Suprapubic skin (tissue), 4 donors: ENCODE measurements at regions not wholly inside any gene's neighbourhood (a gene's known extent, or its start where the extent isn't known, plus 50 kb on each side); places are given as distances from the start of the nearest gene placed in this dataset.

ENCODE experiments used
- DNase-seq, 2 donors: peaks; one replicate each; pipeline ENCODE4 v3.0.0-alpha.2; 2019; ENCODE audit warnings: low spot score in 2 of 2
- H3K27ac ChIP-seq: fragments of 200-600 bp; sonication (generic); one replicate; pipeline ENCODE4 v1.5.1; 2019
- H3K27me3 ChIP-seq: fragments of 200-600 bp; sonication (generic); one replicate; pipeline ENCODE4 v1.5.1; 2019
- H3K36me3 ChIP-seq: fragments of 200-600 bp; sonication (generic); one replicate; pipeline ENCODE4 v1.5.1; 2019
- H3K4me1 ChIP-seq: fragments of 200-600 bp; sonication (generic); one replicate; pipeline ENCODE4 v1.5.1; 2019
- H3K4me3 ChIP-seq: fragments of 200-600 bp; sonication (generic); one replicate; pipeline ENCODE4 v1.5.1; 2019; ENCODE audit warnings: mild to moderate bottlenecking
- H3K9me3 ChIP-seq: fragments of 200-600 bp; sonication (generic); one replicate; pipeline ENCODE4 v1.5.1; 2019
- EP300 ChIP-seq: sonication (generic); formaldehyde crosslinking; IDR thresholded peaks from one replicate; pipeline ENCODE4 v1.6.1; 2017; ENCODE audit warnings: antibody characterized with exemption
- POLR2A ChIP-seq, 2 donors: fragments of 450-650 bp; IDR thresholded peaks; one replicate each; pipeline ENCODE4 v1.6.1; 2017; ENCODE audit warnings: antibody characterized with exemption in 2 of 2, mild to moderate bottlenecking in 2 of 2, moderate library complexity in 2 of 2
- POLR2AphosphoS5 ChIP-seq, 3 donors: sonication (generic); formaldehyde crosslinking; IDR thresholded peaks; one replicate each; pipeline ENCODE4 v1.6.1; 2017; ENCODE audit warnings: antibody characterized with exemption in 3 of 3
- WGBS: methylation state at CpG from one replicate; pipeline ENCODE4 v1.1.5; 2018; 5-methylcytosine and 5-hydroxymethylcytosine counted together
- TF ChIP-seq, protein P1 (sequence below), 2 donors: fragments of 200-600 bp in 1 of 2; fragments of 450-650 bp in 1 of 2; sonication (generic) in 1 of 2; IDR thresholded peaks; one replicate each; pipeline ENCODE4 v1.5.1; 2016 to 2019; ENCODE audit warnings: antibody characterized with exemption in 2 of 2, mild to moderate bottlenecking in 1 of 2, moderate library complexity in 1 of 2

- DNase-seq: no peak
- H3K4me1 ChIP-seq: peaks cover 12% of the 10 kb centered on the region
- no peak overlapping the region for H3K27ac ChIP-seq
- no peaks in the 10 kb centered on the region for H3K9me3 ChIP-seq
- H3K36me3 ChIP-seq: no peaks in the 10 kb centered on the region
- WGBS: 58% methylated on average over 5 of the region's 5 CpGs
- no peak for TF ChIP-seq POLR2A (IDR thresholded peaks at IDR 0.05)
- no peak for TF ChIP-seq EP300
- no peak for TF ChIP-seq POLR2AphosphoS5 (IDR thresholded peaks at IDR 0.05)
- TF ChIP-seq, protein P1, sequence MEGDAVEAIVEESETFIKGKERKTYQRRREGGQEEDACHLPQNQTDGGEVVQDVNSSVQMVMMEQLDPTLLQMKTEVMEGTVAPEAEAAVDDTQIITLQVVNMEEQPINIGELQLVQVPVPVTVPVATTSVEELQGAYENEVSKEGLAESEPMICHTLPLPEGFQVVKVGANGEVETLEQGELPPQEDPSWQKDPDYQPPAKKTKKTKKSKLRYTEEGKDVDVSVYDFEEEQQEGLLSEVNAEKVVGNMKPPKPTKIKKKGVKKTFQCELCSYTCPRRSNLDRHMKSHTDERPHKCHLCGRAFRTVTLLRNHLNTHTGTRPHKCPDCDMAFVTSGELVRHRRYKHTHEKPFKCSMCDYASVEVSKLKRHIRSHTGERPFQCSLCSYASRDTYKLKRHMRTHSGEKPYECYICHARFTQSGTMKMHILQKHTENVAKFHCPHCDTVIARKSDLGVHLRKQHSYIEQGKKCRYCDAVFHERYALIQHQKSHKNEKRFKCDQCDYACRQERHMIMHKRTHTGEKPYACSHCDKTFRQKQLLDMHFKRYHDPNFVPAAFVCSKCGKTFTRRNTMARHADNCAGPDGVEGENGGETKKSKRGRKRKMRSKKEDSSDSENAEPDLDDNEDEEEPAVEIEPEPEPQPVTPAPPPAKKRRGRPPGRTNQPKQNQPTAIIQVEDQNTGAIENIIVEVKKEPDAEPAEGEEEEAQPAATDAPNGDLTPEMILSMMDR (IDR thresholded peaks at IDR 0.05): no peak
- H3K4me3 ChIP-seq: no peak overlapping the region
- H3K27me3 ChIP-seq: no peaks in the 10 kb centered on the region
These were observed 175.8 kb upstream of the P2RY1 start for GRCh38 chr3:152658977-152659720.

GRCh38 chr3:152662157-152662556, 172.8 kb upstream of the P2RY1 start:
- Histone ChIP-seq H3K4me3 (no peak overlapping the region), H3K27me3 (no peaks in the 10 kb centered on the region), H3K4me1 (peaks cover 11% of the 10 kb centered on the region), H3K27ac (no peak overlapping the region), H3K9me3 (no peaks in the 10 kb centered on the region), H3K36me3 (no peaks in the 10 kb centered on the region)
- no peak for TF ChIP-seq POLR2AphosphoS5 (IDR thresholded peaks at IDR 0.05)
- TF ChIP-seq POLR2A (IDR thresholded peaks at IDR 0.05): no peak
- TF ChIP-seq, protein P1 (IDR thresholded peaks at IDR 0.05): no peak
- WGBS: 96% methylated on average over 2 of the region's 2 CpGs
- no peak for DNase-seq

GRCh38 chr3:152664766-152665165, 170.2 kb upstream of the P2RY1 start:
- DNase-seq: no peak
- Histone ChIP-seq H3K27me3 (no peaks in the 10 kb centered on the region), H3K4me1 (peaks cover 4% of the 10 kb centered on the region), H3K27ac (no peak overlapping the region), H3K4me3 (no peak overlapping the region), H3K36me3 (no peaks in the 10 kb centered on the region), H3K9me3 (no peaks in the 10 kb centered on the region)
- TF ChIP-seq POLR2A (IDR thresholded peaks at IDR 0.05) (no peak), EP300 (no peak), POLR2AphosphoS5 (IDR thresholded peaks at IDR 0.05) (no peak)
- TF ChIP-seq, protein P1 (IDR thresholded peaks at IDR 0.05): no peak

GRCh38 chr3:152667267-152667666, 167.7 kb upstream of the P2RY1 start:
- Histone ChIP-seq H3K4me3 (no peak overlapping the region), H3K36me3 (no peaks in the 10 kb centered on the region), H3K27me3 (no peaks in the 10 kb centered on the region), H3K9me3 (no peaks in the 10 kb centered on the region), H3K27ac (no peak overlapping the region), H3K4me1 (peaks cover 4% of the 10 kb centered on the region)
- TF ChIP-seq EP300 (no peak), POLR2AphosphoS5 (IDR thresholded peaks at IDR 0.05) (no peak), POLR2A (IDR thresholded peaks at IDR 0.05) (no peak)
- no peak for DNase-seq

DNA sequence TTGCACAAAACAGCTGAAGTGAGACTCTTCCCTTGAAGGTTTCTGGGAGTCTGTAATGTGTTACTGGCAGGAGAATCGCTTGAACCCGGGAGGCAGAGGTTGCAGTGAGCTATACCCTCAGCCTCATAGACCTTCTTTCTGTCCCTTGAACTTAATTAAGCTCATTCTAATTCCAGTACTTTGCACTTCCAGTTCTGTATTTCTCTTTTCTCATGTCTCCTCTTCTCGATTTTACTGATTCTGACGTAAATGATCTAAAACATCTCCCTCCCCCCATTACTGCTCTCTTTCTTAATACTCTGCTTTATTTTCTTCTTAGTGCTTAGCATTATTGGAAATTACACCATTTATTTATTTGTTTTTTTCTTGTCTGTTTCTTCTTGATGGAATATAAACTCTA, 165.4 kb upstream of the P2RY1 start:
- Histone ChIP-seq H3K9me3 (no peaks in the 10 kb centered on the region), H3K36me3 (no peaks in the 10 kb centered on the region), H3K4me3 (no peak overlapping the region), H3K4me1 (peaks cover 4% of the 10 kb centered on the region), H3K27ac (no peak overlapping the region), H3K27me3 (no peaks in the 10 kb centered on the region)
- no peak for DNase-seq
- WGBS: 92% methylated on average over 4 of the region's 4 CpGs
- no peak for TF ChIP-seq POLR2AphosphoS5 (IDR thresholded peaks at IDR 0.05)
- TF ChIP-seq, protein P1 (IDR thresholded peaks at IDR 0.05): no peak
- no peak for TF ChIP-seq EP300
- no peak for TF ChIP-seq POLR2A (IDR thresholded peaks at IDR 0.05)
